Hepatocyte (in vitro differentiated cells): ENCODE measurements at regions not wholly inside any gene's neighbourhood (a gene's known extent, or its start where the extent isn't known, plus 50 kb on each side); places are given as distances from the start of the nearest gene placed in this dataset.

Experiments used
- CTCF ChIP-seq: fragments of 200-600 bp; sonication (generic); IDR thresholded peaks from 2 replicates; pipeline ENCODE4 v1.5.1; 2016; ENCODE audit warnings: antibody characterized with exemption, mild to moderate bottlenecking; ENCODE audit not compliant: poor library complexity
- EZH2phosphoT487 ChIP-seq: fragments of 200-600 bp; sonication (generic); IDR thresholded peaks from one replicate; pipeline ENCODE4 v1.6.1; 2018; ENCODE audit warnings: antibody characterized with exemption, mild to moderate bottlenecking, low read depth, moderate library complexity; ENCODE audit not compliant: unreplicated experiment, severe bottlenecking

- TF ChIP-seq CTCF = no peak
- TF ChIP-seq EZH2phosphoT487 = no peak
Measured at GRCh38 chr12:92495108-92495507, 207.7 kb upstream of the PLEKHG7 start.
